ENCODE measurements at regions not wholly inside any gene's neighbourhood (a gene's known extent, or its start where the extent isn't known, plus 50 kb on each side); places are given as distances from the start of the nearest gene placed in this dataset.

- TF ChIP-seq ATF6 (CRISPR knock-in tag; IDR thresholded peaks at IDR 0.05) (no peak), USF1 (CRISPR knock-in tag; IDR thresholded peaks at IDR 0.05) (no peak), CTCF (IDR thresholded peaks at IDR 0.05) (no peak), E2F1 (CRISPR knock-in tag; IDR thresholded peaks at IDR 0.05) (no peak), ZBTB21 (CRISPR knock-in tag; IDR thresholded peaks at IDR 0.05; ENCODE audit: borderline replicate concordance) (no peak), ESRRA (CRISPR knock-in tag; IDR thresholded peaks at IDR 0.05; ENCODE audit: borderline replicate concordance) (no peak), NFE2L1 (CRISPR knock-in tag; IDR thresholded peaks at IDR 0.05) (no peak), MLX (CRISPR knock-in tag; IDR thresholded peaks at IDR 0.05) (no peak), ZSCAN18 (CRISPR knock-in tag; IDR thresholded peaks at IDR 0.05) (no peak), ZNF232 (CRISPR knock-in tag; IDR thresholded peaks at IDR 0.05) (no peak), HMGXB4 (CRISPR knock-in tag; IDR thresholded peaks at IDR 0.05) (no peak), IRF1 (CRISPR knock-in tag; IDR thresholded peaks at IDR 0.05) (no peak)
Measured at GRCh38 chr2:22003270-22003669, 879.5 kb downstream of the TDRD15 start.

All from WTC11 (cell line).